ENCODE measurements at regions not wholly inside any gene's neighbourhood (a gene's known extent, or its start where the extent isn't known, plus 50 kb on each side); places are given as distances from the start of the nearest gene placed in this dataset.

- Histone ChIP-seq H3K4me3 (ENCODE audit: low read depth, low read length, poor library complexity, severe bottlenecking) (no peak overlapping the region), H3K27ac (ENCODE audit: low read depth, low read length, poor library complexity, severe bottlenecking) (no peak overlapping the region), H3K36me3 (ENCODE audit: insufficient read depth, low read length, poor library complexity, severe bottlenecking) (no peaks in the 10 kb centered on the region), H3K4me1 (ENCODE audit: insufficient read depth, low read length, poor library complexity, severe bottlenecking) (peaks cover 7% of the 10 kb centered on the region), H3K27me3 (replicated peaks; ENCODE audit: insufficient read depth, low read depth, low read length, poor library complexity) (no peaks in the 10 kb centered on the region), H3K9me3 (ENCODE audit: low read depth, low read length, poor library complexity, severe bottlenecking) (peaks cover 3% of the 10 kb centered on the region)
- intact Hi-C loops (cut with micrococcal nuclease; ENCODE audit: unreplicated experiment): no loop called here
- ChIA-PET CTCF (no interaction called here), POLR2A (ENCODE audit: low non-redundant PET) (no interaction called here)
- no TSS peak for BruUV-seq (replicated peaks)
- TF ChIP-seq EZH2 (IDR thresholded peaks at IDR 0.05; ENCODE audit: borderline replicate concordance, low read depth, low read length, poor library complexity, severe bottlenecking): no peak
- TF ChIP-seq CTCF (conservative IDR thresholded peaks at IDR 0.05; ENCODE audit: low read depth, low read length): no peak
- no peak for DNase-seq (ENCODE audit: low spot score)
Measured at GRCh38 chr11:70488171-70488703, 89.9 kb downstream of the CTTN start.

GRCh38 chr11:70489276-70489675 is 90.9 kb downstream of the CTTN start:
- ChIA-PET POLR2A (ENCODE audit: low non-redundant PET) (no interaction called here), CTCF (no interaction called here)
- Histone ChIP-seq H3K27ac (ENCODE audit: low read depth, low read length, poor library complexity, severe bottlenecking) (no peak overlapping the region), H3K4me3 (ENCODE audit: low read depth, low read length, poor library complexity, severe bottlenecking) (no peak overlapping the region), H3K4me1 (ENCODE audit: insufficient read depth, low read length, poor library complexity, severe bottlenecking) (no peaks in the 10 kb centered on the region), H3K9me3 (ENCODE audit: low read depth, low read length, poor library complexity, severe bottlenecking) (peaks cover 3% of the 10 kb centered on the region), H3K27me3 (replicated peaks; ENCODE audit: insufficient read depth, low read depth, low read length, poor library complexity) (no peaks in the 10 kb centered on the region), H3K36me3 (ENCODE audit: insufficient read depth, low read length, poor library complexity, severe bottlenecking) (no peaks in the 10 kb centered on the region)
- no TSS peak for BruUV-seq (replicated peaks)
- no peak for DNase-seq (ENCODE audit: low spot score)
- TF ChIP-seq EZH2 (IDR thresholded peaks at IDR 0.05; ENCODE audit: borderline replicate concordance, low read depth, low read length, poor library complexity, severe bottlenecking) (no peak), CTCF (conservative IDR thresholded peaks at IDR 0.05; ENCODE audit: low read depth, low read length) (no peak)
- intact Hi-C loops (cut with micrococcal nuclease; ENCODE audit: unreplicated experiment): no loop called here

- Histone ChIP-seq H3K36me3 (ENCODE audit: insufficient read depth, low read length, poor library complexity, severe bottlenecking) (no peaks in the 10 kb centered on the region), H3K27me3 (replicated peaks; ENCODE audit: insufficient read depth, low read depth, low read length, poor library complexity) (no peaks in the 10 kb centered on the region), H3K27ac (ENCODE audit: low read depth, low read length, poor library complexity, severe bottlenecking) (no peak overlapping the region), H3K4me1 (ENCODE audit: insufficient read depth, low read length, poor library complexity, severe bottlenecking) (no peaks in the 10 kb centered on the region), H3K9me3 (ENCODE audit: low read depth, low read length, poor library complexity, severe bottlenecking) (peaks cover 3% of the 10 kb centered on the region), H3K4me3 (ENCODE audit: low read depth, low read length, poor library complexity, severe bottlenecking) (no peak overlapping the region)
- POLR2A ChIA-PET (ENCODE audit: low non-redundant PET): no interaction called here
- TF ChIP-seq CTCF (conservative IDR thresholded peaks at IDR 0.05; ENCODE audit: low read depth, low read length): no peak
- no peak for TF ChIP-seq EZH2 (IDR thresholded peaks at IDR 0.05; ENCODE audit: borderline replicate concordance, low read depth, low read length, poor library complexity, severe bottlenecking)
- CTCF ChIA-PET: no interaction called here
- no TSS peak for BruUV-seq (replicated peaks)
- intact Hi-C loops (cut with micrococcal nuclease; ENCODE audit: unreplicated experiment): no loop called here
- no peak for DNase-seq (ENCODE audit: low spot score)
Measured at GRCh38 chr11:70490208-70490607, 91.9 kb downstream of the CTTN start.

Measured in A673 (cell line).